ENCODE measurements at regions not wholly inside any gene's neighbourhood (a gene's known extent, or its start where the extent isn't known, plus 50 kb on each side); places are given as distances from the start of the nearest gene placed in this dataset.

- no peaks in the 10 kb centered on the region for H3K36me3 ChIP-seq
- no peaks in the 10 kb centered on the region for H3K27me3 ChIP-seq
- H3K4me1 ChIP-seq = no peaks in the 10 kb centered on the region
- DNase-seq = no peak
- no peaks in the 10 kb centered on the region for H3K9me3 ChIP-seq
- no peak overlapping the region for H3K4me3 ChIP-seq
- TF ChIP-seq CTCF (IDR thresholded peaks at IDR 0.05) = no peak
- no peak for TF ChIP-seq POLR2A (IDR thresholded peaks at IDR 0.05)
- no peak overlapping the region for H3K27ac ChIP-seq
Observed at GRCh38 chr16:65225488-65225887, 103.6 kb upstream of the CDH11 start.

DNA sequence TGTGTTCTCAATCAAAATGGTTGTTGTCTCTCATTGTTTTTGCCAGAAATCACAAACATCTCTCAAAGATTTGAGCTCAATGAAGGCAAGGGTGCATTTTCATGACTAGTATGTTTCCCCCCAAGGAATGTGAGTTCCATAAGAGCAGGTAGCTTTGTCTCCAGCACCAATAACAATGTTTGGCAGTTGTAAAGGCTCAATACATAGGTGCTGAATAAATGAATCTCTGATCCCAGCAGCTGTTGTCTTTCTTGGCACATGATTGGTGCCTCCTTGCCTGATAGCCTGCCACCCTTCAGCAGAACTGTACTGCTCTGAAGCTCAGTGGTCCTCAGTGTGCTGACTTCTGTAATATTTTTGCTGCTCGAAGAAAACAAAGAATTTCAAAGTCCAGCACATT lies 103.1 kb upstream of the CDH11 start:
- TF ChIP-seq CTCF (IDR thresholded peaks at IDR 0.05) (no peak), POLR2A (IDR thresholded peaks at IDR 0.05) (no peak)
- H3K27me3 ChIP-seq = no peaks in the 10 kb centered on the region
- H3K4me1 ChIP-seq = no peaks in the 10 kb centered on the region
- no peak overlapping the region for H3K27ac ChIP-seq
- H3K36me3 ChIP-seq = no peaks in the 10 kb centered on the region
- H3K9me3 ChIP-seq = no peaks in the 10 kb centered on the region
- H3K4me3 ChIP-seq = no peak overlapping the region
- no peak for DNase-seq

GRCh38 chr16:65224471-65224870 lies 102.6 kb upstream of the CDH11 start:
- H3K4me1 ChIP-seq = no peaks in the 10 kb centered on the region
- TF ChIP-seq CTCF (IDR thresholded peaks at IDR 0.05) = no peak
- TF ChIP-seq POLR2A (IDR thresholded peaks at IDR 0.05) = no peak
- no peak overlapping the region for H3K4me3 ChIP-seq
- no peak for DNase-seq
- H3K27me3 ChIP-seq = no peaks in the 10 kb centered on the region
- H3K9me3 ChIP-seq = no peaks in the 10 kb centered on the region
- no peak overlapping the region for H3K27ac ChIP-seq
- no peaks in the 10 kb centered on the region for H3K36me3 ChIP-seq

DNA sequence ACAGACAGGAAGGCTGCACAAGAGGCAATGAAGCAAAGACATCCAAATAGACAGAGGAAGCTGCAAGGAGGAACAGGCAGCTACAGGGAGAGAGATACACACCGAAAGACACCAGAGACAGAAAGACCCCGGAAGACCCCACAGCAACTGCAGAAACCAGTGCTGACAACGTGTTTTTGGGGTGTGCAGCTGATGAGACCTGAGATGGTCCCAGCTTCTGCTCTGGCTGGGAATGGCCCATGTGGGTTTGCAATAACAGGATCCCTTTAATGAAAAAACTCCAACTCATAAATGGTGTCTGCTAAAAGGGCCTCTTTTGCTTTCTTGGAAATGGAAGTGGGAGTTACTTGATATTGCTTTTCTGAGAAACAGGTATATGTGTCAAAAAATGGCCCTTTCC lies 101.5 kb upstream of the CDH11 start:
- H3K9me3 ChIP-seq = no peaks in the 10 kb centered on the region
- no peaks in the 10 kb centered on the region for H3K27me3 ChIP-seq
- no peak for DNase-seq
- no peak overlapping the region for H3K4me3 ChIP-seq
- H3K4me1 ChIP-seq = no peaks in the 10 kb centered on the region
- no peak for TF ChIP-seq CTCF (IDR thresholded peaks at IDR 0.05)
- no peak for TF ChIP-seq POLR2A (IDR thresholded peaks at IDR 0.05)
- no peaks in the 10 kb centered on the region for H3K36me3 ChIP-seq
- no peak overlapping the region for H3K27ac ChIP-seq

- H3K9me3 ChIP-seq = no peaks in the 10 kb centered on the region
- no peaks in the 10 kb centered on the region for H3K27me3 ChIP-seq
- H3K36me3 ChIP-seq = no peaks in the 10 kb centered on the region
- DNase-seq = no peak
- no peak overlapping the region for H3K27ac ChIP-seq
- no peak overlapping the region for H3K4me3 ChIP-seq
- H3K4me1 ChIP-seq = no peaks in the 10 kb centered on the region
- no peak for TF ChIP-seq CTCF (IDR thresholded peaks at IDR 0.05)
- no peak for TF ChIP-seq POLR2A (IDR thresholded peaks at IDR 0.05)
Observed at GRCh38 chr16:65222536-65222935, 100.7 kb upstream of the CDH11 start.

DNA sequence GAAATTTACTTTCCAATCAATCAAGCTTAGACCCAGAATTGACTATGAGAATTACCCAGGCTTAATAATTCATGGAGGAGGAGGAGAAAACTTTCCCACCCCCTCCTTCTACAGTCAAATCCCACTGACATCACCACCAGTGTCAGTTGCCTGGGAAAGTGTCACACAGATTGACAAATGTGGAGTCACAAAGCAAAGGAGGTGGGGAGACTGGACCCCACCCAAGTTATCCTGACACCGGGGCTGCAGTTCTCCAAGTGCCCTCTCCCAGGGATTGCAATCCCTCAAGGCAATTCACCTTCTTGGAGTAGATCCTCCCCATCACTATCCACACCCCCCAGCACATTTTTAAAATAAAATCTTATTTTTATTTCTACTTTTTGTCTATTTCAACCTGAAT lies 100.2 kb upstream of the CDH11 start:
- no peak overlapping the region for H3K27ac ChIP-seq
- TF ChIP-seq CTCF (IDR thresholded peaks at IDR 0.05) = no peak
- TF ChIP-seq POLR2A (IDR thresholded peaks at IDR 0.05) = no peak
- H3K9me3 ChIP-seq = no peaks in the 10 kb centered on the region
- no peak for DNase-seq
- no peaks in the 10 kb centered on the region for H3K36me3 ChIP-seq
- no peaks in the 10 kb centered on the region for H3K4me1 ChIP-seq
- no peaks in the 10 kb centered on the region for H3K27me3 ChIP-seq
- H3K4me3 ChIP-seq = no peak overlapping the region

All from Peyer's patch (tissue), 4 donors.